ENCODE measurements at regions not wholly inside any gene's neighbourhood (a gene's known extent, or its start where the extent isn't known, plus 50 kb on each side); places are given as distances from the start of the nearest gene placed in this dataset.

- no peak for DNase-seq (ENCODE audit: low read depth in 3 of 3, low spot score in 2 of 3)
Measured at GRCh38 chr12:93275589-93275988, 102.1 kb upstream of the NUDT4 start.

DNA sequence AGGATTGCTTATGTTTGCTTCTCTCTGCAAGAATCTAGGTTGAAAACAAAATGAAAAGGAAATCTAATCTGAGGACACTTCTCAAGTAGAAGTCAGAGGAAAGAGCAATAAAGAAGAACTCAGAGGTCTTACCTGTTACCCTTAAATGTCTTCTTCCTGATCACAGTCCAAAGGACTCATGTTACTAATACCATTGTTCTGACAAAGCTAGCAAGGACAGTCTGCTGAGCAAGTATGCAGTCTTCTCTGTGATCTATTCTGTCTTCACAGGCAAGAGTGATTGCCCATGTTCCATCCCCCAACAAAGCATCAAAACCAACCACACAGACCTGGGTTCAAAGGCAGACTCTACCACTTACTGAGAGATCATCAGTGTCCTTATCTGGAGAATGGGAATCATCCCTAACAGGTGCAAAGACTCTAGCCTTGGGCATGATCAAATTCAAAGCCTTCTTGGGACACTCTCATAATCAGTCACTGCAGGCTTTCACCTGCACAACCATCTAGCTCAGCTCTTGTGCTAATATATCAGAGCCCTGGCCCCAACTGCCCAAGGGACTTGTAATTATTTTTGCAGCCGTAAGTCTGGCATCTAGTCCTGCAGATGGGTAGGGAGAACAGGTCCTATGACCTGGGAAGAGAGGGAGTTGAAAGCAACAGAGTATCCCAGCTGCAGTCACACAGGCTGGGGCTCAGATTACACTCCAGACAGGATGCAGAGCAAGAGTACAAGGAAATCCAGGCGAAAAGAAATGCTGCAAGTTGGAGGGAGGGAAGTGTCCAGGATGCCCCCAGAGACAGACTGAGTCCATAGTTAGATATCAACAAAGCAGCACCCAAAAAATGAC is 97.9 kb upstream of the NUDT4 start:
- DNase-seq (ENCODE audit: low read depth in 3 of 3, low spot score in 2 of 3): no peak

DNA sequence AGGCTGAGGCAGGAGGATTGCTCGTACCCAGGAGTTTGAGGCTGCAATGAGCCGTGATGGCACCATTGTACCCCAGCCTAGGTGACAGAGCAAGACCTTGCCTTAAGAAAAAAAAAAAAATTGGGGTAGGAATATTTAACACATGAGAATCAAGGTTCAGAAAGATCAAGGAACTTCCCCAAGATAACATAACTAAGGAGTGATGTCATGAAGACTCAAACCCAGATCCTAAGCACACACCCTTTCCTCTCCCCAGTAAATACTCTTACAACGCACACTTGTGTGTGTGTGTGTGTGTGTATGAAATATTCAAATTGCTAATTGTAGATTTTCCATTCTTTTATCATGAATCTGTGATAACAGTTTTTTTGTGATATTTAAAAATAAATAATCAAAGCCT is 90.6 kb upstream of the NUDT4 start:
- DNase-seq (ENCODE audit: low read depth in 3 of 3, low spot score in 2 of 3): no peak

DNA sequence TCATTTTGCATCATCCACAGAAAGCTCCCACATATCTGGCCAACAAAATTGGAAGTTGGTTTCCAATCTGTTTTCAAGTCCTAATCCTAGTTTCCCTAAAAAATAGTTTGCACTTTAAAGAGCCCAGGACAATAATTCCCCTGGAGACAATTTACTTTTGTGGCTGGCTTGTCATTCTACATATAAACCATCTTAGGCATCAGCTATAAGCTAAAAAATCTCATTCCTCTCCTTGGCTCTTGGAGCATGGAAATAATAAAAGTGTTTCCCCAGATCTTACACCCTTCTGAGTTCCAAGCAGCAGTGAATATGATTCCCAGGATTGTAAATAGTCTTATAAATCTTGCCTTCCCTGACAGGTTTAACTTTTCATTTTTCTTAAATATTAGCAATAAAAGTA is 89.1 kb upstream of the NUDT4 start:
- DNase-seq (ENCODE audit: low read depth in 3 of 3, low spot score in 2 of 3): no peak

- DNase-seq (ENCODE audit: low read depth in 3 of 3, low spot score in 2 of 3): no peak
Measured at GRCh38 chr12:93290391-93290790, 87.3 kb upstream of the NUDT4 start.

GRCh38 chr12:93292213-93292612 is 85.5 kb upstream of the NUDT4 start:
- no peak for DNase-seq (ENCODE audit: low read depth in 3 of 3, low spot score in 2 of 3)

DNA sequence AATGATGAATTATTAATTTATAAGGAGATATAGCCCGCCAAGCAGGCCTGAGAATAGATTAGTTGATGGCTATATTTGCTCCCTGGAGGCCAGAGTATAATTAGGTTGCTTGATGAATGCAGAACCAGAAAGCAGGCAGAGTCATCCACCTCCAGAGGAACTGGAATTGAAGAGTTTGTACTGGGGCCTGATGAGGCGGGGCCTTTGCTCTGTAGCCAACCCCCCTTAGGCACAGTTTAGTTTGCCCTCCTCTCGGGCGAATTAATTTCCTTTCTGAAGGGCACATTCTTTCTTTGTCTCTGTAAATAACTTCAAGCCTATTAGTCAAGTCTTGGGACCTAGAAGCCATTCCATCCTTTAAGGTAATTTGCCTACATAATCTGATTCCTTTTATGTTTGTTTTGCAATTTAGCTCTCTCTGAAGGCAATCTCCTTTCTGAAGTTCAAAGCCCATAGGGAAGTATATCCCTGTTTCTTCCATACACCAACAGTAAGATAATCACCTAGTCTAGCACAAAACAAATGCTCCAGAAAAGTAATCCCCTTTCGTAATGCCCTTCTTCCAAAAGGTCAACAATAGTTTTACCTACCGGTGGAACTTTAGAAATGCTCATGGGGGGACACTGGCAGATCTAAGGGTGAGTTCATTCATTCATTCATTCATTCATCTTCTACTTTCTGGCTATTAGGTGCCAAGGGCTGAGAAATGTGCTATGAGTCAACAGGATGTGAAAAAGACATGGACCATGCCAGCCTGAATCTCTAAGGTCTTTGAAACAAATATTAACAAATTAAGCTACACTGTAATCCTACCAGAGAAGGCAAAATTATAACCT is 84.8 kb upstream of the NUDT4 start:
- no peak for DNase-seq (ENCODE audit: low read depth in 3 of 3, low spot score in 2 of 3)

GRCh38 chr12:93297032-93297431 is 80.7 kb upstream of the NUDT4 start:
- no peak for DNase-seq (ENCODE audit: low read depth in 3 of 3, low spot score in 2 of 3)

DNA sequence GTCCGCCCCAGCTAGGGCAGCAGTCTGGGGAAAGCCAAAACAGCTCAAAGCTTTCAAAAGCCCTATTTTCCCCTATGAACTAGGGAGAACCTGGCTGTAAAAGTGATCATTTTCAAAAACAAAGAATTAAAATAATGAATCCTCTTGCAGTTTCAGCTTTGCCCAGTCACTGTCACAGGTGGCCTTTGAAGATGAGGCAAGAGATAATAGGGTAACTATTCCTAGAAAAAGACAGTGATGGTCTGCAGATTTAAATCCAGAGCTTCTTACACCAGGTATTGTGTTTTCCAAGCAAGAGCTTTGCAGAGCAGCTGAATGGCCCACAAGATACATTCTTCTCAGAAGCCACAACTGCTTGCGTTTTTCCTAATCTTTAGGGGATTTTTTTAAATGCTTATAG is 80.2 kb upstream of the NUDT4 start:
- DNase-seq (ENCODE audit: low read depth in 3 of 3, low spot score in 2 of 3): no peak

- no peak for DNase-seq (ENCODE audit: low read depth in 3 of 3, low spot score in 2 of 3)
Measured at GRCh38 chr12:93299262-93299846, 78.4 kb upstream of the NUDT4 start.

DNA sequence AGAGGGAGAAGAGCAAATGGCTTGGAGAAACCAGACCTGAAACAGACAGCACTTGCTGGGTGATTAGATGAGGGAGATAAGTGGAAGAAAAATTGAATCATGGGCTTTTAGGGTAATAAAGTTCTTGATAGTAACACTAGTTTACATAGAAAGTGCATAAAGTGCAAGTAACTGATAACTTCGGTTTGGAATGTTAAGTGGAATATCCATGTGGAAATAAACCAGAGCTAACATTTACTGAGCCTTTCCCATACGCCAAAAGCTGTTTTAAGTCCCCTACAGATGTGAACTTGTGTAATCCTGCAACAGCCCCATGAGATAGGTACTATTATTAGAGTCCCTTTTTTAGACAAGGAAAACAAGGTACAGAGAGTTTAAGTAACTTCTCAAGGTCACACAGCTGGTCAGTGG is 77.1 kb upstream of the NUDT4 start:
- DNase-seq (ENCODE audit: low read depth in 3 of 3, low spot score in 2 of 3): no peak

DNA sequence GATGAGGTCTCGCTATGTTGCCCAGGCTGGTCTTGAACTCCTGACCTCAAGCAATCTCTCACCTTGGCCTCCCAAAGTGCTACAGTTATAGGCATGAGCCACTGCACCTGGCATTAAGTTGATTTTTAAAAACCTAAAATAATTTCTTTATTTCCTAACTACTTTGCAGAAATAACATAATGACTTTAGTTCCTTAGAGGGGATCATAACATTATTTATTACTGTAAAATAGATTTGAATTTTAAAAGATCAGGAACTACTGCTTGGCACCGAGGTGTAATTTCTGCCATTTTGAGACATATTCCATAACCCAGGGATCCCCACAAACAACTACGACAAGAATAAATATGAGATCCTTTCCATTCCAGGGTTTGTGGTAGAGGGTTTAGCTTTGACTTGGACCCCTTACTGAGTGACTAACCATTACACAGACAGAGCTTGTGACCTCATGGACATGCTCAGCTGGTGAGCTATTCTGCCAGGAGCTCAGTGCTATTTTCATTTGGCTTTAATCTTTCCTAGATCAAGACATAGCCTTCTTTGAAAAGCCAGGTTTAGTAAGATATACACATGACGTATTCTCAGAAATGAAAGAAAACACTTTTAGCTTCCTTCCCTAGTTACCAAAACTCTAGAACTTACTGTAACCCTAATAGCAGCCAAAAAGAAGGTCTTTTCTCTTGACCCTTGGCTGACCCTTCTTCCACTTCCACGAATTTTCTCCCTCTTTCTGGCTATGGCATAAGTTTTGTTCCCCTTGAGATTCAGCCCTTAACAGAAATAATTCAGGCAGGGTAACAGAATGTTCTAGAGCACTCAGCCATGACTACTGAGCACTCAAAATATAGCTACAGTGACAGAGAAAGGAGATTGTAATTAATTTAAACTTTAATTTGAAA is 75.1 kb upstream of the NUDT4 start:
- no peak for DNase-seq (ENCODE audit: low read depth in 3 of 3, low spot score in 2 of 3)

DNA sequence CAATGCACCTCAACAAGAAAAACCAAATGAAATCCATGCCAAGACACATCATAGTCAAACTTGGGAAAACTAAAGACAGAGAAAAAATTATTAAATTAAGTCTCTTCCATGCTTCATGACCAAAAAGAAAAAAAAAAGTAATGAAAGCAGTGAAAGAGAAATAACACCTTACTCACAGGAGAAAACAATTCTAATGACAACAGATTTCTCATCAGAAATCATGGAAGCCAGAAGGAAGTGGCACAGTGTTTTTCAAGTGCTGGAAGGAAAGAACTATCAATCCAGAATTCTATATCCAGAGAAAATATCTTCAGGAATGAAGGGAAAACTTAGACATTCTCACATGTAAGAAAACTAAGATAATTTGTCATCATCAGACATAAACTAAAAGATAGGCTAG is 71.1 kb upstream of the NUDT4 start:
- DNase-seq (ENCODE audit: low read depth in 3 of 3, low spot score in 2 of 3): no peak

GRCh38 chr12:93308281-93308680 is 69.4 kb upstream of the NUDT4 start:
- no peak for DNase-seq (ENCODE audit: low read depth in 3 of 3, low spot score in 2 of 3)

DNA sequence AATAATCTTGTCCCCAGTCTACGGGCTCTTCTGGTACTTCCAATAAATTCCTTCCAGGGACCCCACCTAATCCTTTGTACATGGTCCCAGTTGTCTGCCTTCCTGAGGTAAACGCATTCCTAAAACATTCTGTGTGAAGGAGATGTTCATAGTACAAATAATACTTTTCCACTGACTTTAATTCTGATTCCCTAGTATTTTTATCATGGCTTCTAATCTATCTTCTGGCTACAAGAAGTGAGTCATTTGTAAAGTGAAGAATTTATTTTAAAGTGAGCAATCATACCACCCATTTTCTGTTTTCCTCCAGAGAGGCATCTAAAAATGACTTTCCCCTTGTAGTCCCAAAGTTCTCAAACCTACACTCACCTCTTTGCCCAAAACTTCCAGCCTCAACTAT is 65.9 kb upstream of the NUDT4 start:
- DNase-seq (ENCODE audit: low read depth in 3 of 3, low spot score in 2 of 3): no peak

GRCh38 chr12:93314177-93314497 is 63.6 kb upstream of the NUDT4 start:
- DNase-seq (ENCODE audit: low read depth in 3 of 3, low spot score in 2 of 3): no peak

- DNase-seq (ENCODE audit: low read depth in 3 of 3, low spot score in 2 of 3): no peak
Measured at GRCh38 chr12:93315385-93315906, 62.3 kb upstream of the NUDT4 start.

GRCh38 chr12:93315907-93316622 is 61.7 kb upstream of the NUDT4 start:
- no peak for DNase-seq (ENCODE audit: low read depth in 3 of 3, low spot score in 2 of 3)

DNA sequence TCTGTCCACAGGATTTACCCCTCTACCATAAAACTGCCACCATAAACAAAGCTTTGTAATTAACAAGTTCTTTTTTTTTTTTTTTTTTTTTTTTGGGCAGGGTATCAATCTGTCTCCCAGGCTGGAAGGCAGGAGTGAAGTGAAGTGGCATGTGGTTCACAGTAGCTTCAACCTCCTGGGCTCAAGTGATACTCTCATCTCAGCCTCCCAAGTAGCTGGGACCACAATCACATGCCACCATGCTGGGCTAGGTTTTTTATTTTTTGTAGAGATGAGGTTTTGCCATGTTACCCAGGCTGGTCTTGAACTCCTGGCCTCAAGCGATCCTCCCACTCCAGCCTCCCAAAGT is 61.1 kb upstream of the NUDT4 start:
- no peak for DNase-seq (ENCODE audit: low read depth in 3 of 3, low spot score in 2 of 3)

DNA sequence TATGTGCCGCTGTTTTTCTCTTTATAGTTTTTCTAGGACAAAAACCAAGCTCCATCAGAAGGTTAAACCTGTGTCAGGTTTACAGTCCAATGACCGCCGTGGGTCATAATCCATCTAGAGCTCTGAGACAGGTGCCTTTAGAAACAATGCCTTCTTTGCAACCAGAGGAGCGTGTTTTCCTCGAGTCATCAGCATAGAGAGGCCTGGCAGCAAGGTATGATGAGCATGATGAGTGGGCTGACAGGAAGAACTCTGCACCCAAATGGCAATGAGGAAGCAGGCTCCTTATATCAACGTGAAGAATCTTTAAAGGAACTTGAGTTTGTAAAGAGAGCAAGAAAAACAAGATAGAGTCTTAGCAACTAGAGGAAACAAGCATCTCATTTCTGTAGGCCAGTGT is 60.5 kb upstream of the NUDT4 start:
- DNase-seq (ENCODE audit: low read depth in 3 of 3, low spot score in 2 of 3): no peak

Data from right renal cortex interstitium (tissue), 3 donors.